SK-N-SH (cell line): ENCODE measurements at regions not wholly inside any gene's neighbourhood (a gene's known extent, or its start where the extent isn't known, plus 50 kb on each side); places are given as distances from the start of the nearest gene placed in this dataset.

Experiments used
- MXI1 ChIP-seq: IDR thresholded peaks from 2 replicates; pipeline ENCODE4 v1.6.1; 2012; ENCODE audit warnings: mild to moderate bottlenecking, low read depth, low read length, improper control_type of control experiment
- POLR2AphosphoS5 ChIP-seq: IDR thresholded peaks from 2 replicates; pipeline ENCODE4 v1.6.1; 2012; ENCODE audit warnings: low read depth, low read length
- RCOR1 ChIP-seq: fragments of 150-350 bp; IDR thresholded peaks from 2 replicates; pipeline ENCODE4 v1.6.1; 2017; ENCODE audit warnings: antibody characterized with exemption, low read length
- RXRA ChIP-seq: IDR thresholded peaks from 2 replicates; pipeline ENCODE4 v1.4.0; 2012; ENCODE audit warnings: low read depth, mild to moderate bottlenecking, borderline replicate concordance
- YY1 ChIP-seq: IDR thresholded peaks from 2 replicates; pipeline ENCODE4 v1.4.0; 2012; ENCODE audit warnings: low read depth, mild to moderate bottlenecking
- TF ChIP-seq, protein P1 (sequence below): fragments of 200-600 bp; sonication (generic); IDR thresholded peaks from 2 replicates; pipeline ENCODE4 v1.6.1; 2017; ENCODE audit warnings: antibody characterized with exemption, mild to moderate bottlenecking, moderate library complexity

GRCh38 chr3:103991461-103992115 lies 1375.1 kb upstream of the ALCAM start:
- TF ChIP-seq RXRA (no peak), YY1 (no peak), MXI1 (no peak), POLR2AphosphoS5 (no peak), RCOR1 (no peak)
- TF ChIP-seq, protein P1, sequence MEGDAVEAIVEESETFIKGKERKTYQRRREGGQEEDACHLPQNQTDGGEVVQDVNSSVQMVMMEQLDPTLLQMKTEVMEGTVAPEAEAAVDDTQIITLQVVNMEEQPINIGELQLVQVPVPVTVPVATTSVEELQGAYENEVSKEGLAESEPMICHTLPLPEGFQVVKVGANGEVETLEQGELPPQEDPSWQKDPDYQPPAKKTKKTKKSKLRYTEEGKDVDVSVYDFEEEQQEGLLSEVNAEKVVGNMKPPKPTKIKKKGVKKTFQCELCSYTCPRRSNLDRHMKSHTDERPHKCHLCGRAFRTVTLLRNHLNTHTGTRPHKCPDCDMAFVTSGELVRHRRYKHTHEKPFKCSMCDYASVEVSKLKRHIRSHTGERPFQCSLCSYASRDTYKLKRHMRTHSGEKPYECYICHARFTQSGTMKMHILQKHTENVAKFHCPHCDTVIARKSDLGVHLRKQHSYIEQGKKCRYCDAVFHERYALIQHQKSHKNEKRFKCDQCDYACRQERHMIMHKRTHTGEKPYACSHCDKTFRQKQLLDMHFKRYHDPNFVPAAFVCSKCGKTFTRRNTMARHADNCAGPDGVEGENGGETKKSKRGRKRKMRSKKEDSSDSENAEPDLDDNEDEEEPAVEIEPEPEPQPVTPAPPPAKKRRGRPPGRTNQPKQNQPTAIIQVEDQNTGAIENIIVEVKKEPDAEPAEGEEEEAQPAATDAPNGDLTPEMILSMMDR, result peak; percentile 66
